ENCODE measurements at regions not wholly inside any gene's neighbourhood (a gene's known extent, or its start where the extent isn't known, plus 50 kb on each side); places are given as distances from the start of the nearest gene placed in this dataset.

- Histone ChIP-seq H3K36me3 (no peaks in the 10 kb centered on the region), H3K4me1 (no peaks in the 10 kb centered on the region), H3K9me3 (no peaks in the 10 kb centered on the region), H3K4me3 (replicated peaks in 1 of 3) (no peak overlapping the region), H3K27me3 (no peaks in the 10 kb centered on the region), H3K27ac (no peak overlapping the region)
- intact Hi-C loops (cut with DNase I) = no loop called here
- DNase-seq = no peak
- 66 to 73% methylated on average over 2 of the region's 2 CpGs for WGBS, 2 donors
- TF ChIP-seq, protein P1, sequence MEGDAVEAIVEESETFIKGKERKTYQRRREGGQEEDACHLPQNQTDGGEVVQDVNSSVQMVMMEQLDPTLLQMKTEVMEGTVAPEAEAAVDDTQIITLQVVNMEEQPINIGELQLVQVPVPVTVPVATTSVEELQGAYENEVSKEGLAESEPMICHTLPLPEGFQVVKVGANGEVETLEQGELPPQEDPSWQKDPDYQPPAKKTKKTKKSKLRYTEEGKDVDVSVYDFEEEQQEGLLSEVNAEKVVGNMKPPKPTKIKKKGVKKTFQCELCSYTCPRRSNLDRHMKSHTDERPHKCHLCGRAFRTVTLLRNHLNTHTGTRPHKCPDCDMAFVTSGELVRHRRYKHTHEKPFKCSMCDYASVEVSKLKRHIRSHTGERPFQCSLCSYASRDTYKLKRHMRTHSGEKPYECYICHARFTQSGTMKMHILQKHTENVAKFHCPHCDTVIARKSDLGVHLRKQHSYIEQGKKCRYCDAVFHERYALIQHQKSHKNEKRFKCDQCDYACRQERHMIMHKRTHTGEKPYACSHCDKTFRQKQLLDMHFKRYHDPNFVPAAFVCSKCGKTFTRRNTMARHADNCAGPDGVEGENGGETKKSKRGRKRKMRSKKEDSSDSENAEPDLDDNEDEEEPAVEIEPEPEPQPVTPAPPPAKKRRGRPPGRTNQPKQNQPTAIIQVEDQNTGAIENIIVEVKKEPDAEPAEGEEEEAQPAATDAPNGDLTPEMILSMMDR (IDR thresholded peaks at IDR 0.05) = no peak
- no peak for TF ChIP-seq POLR2A (IDR thresholded peaks at IDR 0.05)
Observed at GRCh38 chr2:195410074-195410671, 246.9 kb upstream of the SLC39A10 start.

DNA sequence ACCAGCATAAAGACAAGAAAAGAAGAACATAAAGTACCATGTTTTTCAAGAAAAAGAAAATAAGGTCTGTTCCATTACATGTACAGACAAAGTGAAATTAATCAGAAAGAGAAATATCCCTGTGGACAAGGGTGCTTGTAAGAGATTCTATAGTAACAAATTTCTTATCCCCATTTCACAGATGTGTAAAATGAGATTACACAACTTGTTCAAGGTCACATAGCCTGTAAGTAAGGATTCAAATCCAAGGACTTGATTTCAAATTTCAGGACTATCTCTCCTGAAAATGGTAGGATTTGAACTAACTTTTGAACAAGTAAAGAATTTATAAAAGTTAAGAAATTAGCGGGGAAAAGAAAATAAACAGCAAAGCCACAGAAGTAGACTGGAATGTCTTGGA lies 248.2 kb upstream of the SLC39A10 start:
- no peak for DNase-seq
- WGBS, 2 donors = 96 to 97% methylated on average over 1 of the region's 1 CpG
- no peak overlapping the region for H3K4me3 ChIP-seq (replicated peaks in 1 of 3)
- no peaks in the 10 kb centered on the region for H3K27me3 ChIP-seq
- no peak for TF ChIP-seq POLR2A (IDR thresholded peaks at IDR 0.05)
- TF ChIP-seq, protein P1 (IDR thresholded peaks at IDR 0.05) = no peak
- no peaks in the 10 kb centered on the region for H3K4me1 ChIP-seq
- intact Hi-C loops (cut with DNase I) = no loop called here
- H3K27ac ChIP-seq = no peak overlapping the region
- no peaks in the 10 kb centered on the region for H3K9me3 ChIP-seq
- H3K36me3 ChIP-seq = no peaks in the 10 kb centered on the region

DNA sequence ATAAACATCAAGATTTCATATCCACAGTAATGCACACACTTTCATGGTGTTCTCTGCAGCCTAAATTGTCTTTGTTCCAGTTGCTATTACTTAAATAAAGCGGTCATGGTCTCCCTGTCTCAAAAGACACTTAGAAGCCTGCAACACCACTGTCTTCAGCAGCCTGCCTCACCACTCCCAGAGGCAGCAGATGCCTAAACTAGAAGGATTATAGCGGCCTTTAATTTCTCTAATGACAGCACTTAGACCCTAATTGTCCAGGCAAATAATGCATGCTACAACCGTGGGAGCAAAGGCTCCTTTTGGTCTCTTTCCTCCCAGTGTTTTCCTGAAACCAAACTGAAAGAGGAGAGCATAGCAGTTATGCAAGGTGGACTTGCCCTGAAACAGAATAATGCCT lies 248.8 kb upstream of the SLC39A10 start:
- H3K4me3 ChIP-seq (replicated peaks in 1 of 3) = no peak overlapping the region
- no peak for TF ChIP-seq POLR2A (IDR thresholded peaks at IDR 0.05)
- TF ChIP-seq, protein P1 (IDR thresholded peaks at IDR 0.05) = no peak
- no peaks in the 10 kb centered on the region for H3K36me3 ChIP-seq
- H3K27me3 ChIP-seq = no peaks in the 10 kb centered on the region
- H3K4me1 ChIP-seq = no peaks in the 10 kb centered on the region
- WGBS, 2 donors = 72 to 75% methylated on average over 3 of the region's 3 CpGs
- no peak for DNase-seq
- intact Hi-C loops (cut with DNase I) = no loop called here
- no peak overlapping the region for H3K27ac ChIP-seq
- H3K9me3 ChIP-seq = no peaks in the 10 kb centered on the region

- DNase-seq = no peak
- Histone ChIP-seq H3K9me3 (no peaks in the 10 kb centered on the region), H3K4me3 (replicated peaks in 1 of 3) (no peak overlapping the region), H3K36me3 (no peaks in the 10 kb centered on the region), H3K4me1 (no peaks in the 10 kb centered on the region), H3K27me3 (no peaks in the 10 kb centered on the region), H3K27ac (no peak overlapping the region)
- TF ChIP-seq, protein P1 (IDR thresholded peaks at IDR 0.05) = no peak
- TF ChIP-seq POLR2A (IDR thresholded peaks at IDR 0.05) = no peak
- WGBS, 2 donors = 83 to 89% methylated on average over 3 of the region's 3 CpGs
- intact Hi-C loops (cut with DNase I) = no loop called here
Observed at GRCh38 chr2:195407783-195408182, 249.2 kb upstream of the SLC39A10 start.

GRCh38 chr2:195406886-195407603 lies 250.0 kb upstream of the SLC39A10 start:
- Histone ChIP-seq H3K27ac (no peak overlapping the region), H3K36me3 (no peaks in the 10 kb centered on the region), H3K4me3 (replicated peaks in 1 of 3) (no peak overlapping the region), H3K27me3 (no peaks in the 10 kb centered on the region), H3K4me1 (no peaks in the 10 kb centered on the region), H3K9me3 (no peaks in the 10 kb centered on the region)
- no peak for DNase-seq
- WGBS, 2 donors = 88 to 94% methylated on average over 13 of the region's 13 CpGs
- TF ChIP-seq, protein P1 (IDR thresholded peaks at IDR 0.05) = no peak
- TF ChIP-seq POLR2A (IDR thresholded peaks at IDR 0.05) = no peak
- intact Hi-C loops (cut with DNase I) = no loop called here
